Immature natural killer cell (primary cell): ENCODE measurements at regions not wholly inside any gene's neighbourhood (a gene's known extent, or its start where the extent isn't known, plus 50 kb on each side); places are given as distances from the start of the nearest gene placed in this dataset.
"Not testable (repeated sequence)": the region's sequence is repeated elsewhere in the genome, so short reads cannot be mapped to it uniquely, and the experiment has no call there.

ENCODE experiments used
- DNase-seq, 3 donors: peaks; one replicate each; pipeline ENCODE4 v3.0.0; 2022; ENCODE audit warnings: mixed read lengths in 1 of 3
- H3K27ac Mint-ChIP-seq, 6 donors: one replicate each; pipeline ENCODE4 v1.8.0; 2020; ENCODE audit warnings: mixed read lengths in 6 of 6, mild to moderate bottlenecking in 5 of 6, inconsistent platforms in 4 of 6, moderate library complexity in 3 of 6
- H3K27me3 Mint-ChIP-seq, 3 donors: one replicate each; pipeline ENCODE4 v1.8.0; 2020 to 2021; ENCODE audit warnings: low read depth in 3 of 3, mild to moderate bottlenecking in 3 of 3, mixed read lengths in 3 of 3, moderate library complexity in 3 of 3, inconsistent platforms in 1 of 3
- H3K36me3 Mint-ChIP-seq, 3 donors: one replicate each; pipeline ENCODE4 v1.8.0; 2020; ENCODE audit warnings: mixed read lengths in 3 of 3, inconsistent platforms in 2 of 3, mild to moderate bottlenecking in 2 of 3
- H3K4me1 Mint-ChIP-seq, 2 donors: one replicate each; pipeline ENCODE4 v1.8.0; 2020; ENCODE audit warnings: inconsistent platforms in 2 of 2, mild to moderate bottlenecking in 2 of 2, mixed read lengths in 2 of 2, moderate library complexity in 1 of 2
- H3K4me3 Mint-ChIP-seq, 5 donors: one replicate each; pipeline ENCODE4 v1.8.0; 2020; ENCODE audit warnings: mild to moderate bottlenecking in 5 of 5, mixed read lengths in 5 of 5, inconsistent platforms in 3 of 5, moderate library complexity in 3 of 5
- H3K9me3 Mint-ChIP-seq, 6 donors: one replicate each; pipeline ENCODE4 v1.8.0; 2020; ENCODE audit warnings: mild to moderate bottlenecking in 6 of 6, mixed read lengths in 6 of 6, inconsistent platforms in 4 of 6, moderate library complexity in 3 of 6

- not testable (repeated sequence) for DNase-seq, H3K27me3 Mint-ChIP-seq, H3K27ac Mint-ChIP-seq, H3K4me3 Mint-ChIP-seq, H3K9me3 Mint-ChIP-seq, H3K36me3 Mint-ChIP-seq, H3K4me1 Mint-ChIP-seq
Observed at GRCh38 chr7:76897007-76897406, 135.2 kb downstream of the SPDYE17 start.

- not testable (repeated sequence) for DNase-seq, H3K36me3 Mint-ChIP-seq, H3K27me3 Mint-ChIP-seq, H3K27ac Mint-ChIP-seq, H3K4me3 Mint-ChIP-seq, H3K4me1 Mint-ChIP-seq, H3K9me3 Mint-ChIP-seq
Observed at GRCh38 chr7:76895696-76896095, 136.5 kb downstream of the SPDYE17 start.

- not testable (repeated sequence) for H3K9me3 Mint-ChIP-seq, H3K27ac Mint-ChIP-seq, DNase-seq, H3K36me3 Mint-ChIP-seq, H3K27me3 Mint-ChIP-seq, H3K4me3 Mint-ChIP-seq, H3K4me1 Mint-ChIP-seq
Observed at GRCh38 chr7:76891771-76892170, 140.4 kb downstream of the SPDYE17 start.

GRCh38 chr7:76879733-76880288, 152.3 kb downstream of the SPDYE17 start:
- not testable (repeated sequence) for H3K27ac Mint-ChIP-seq, H3K4me1 Mint-ChIP-seq, H3K27me3 Mint-ChIP-seq, H3K36me3 Mint-ChIP-seq, H3K9me3 Mint-ChIP-seq, H3K4me3 Mint-ChIP-seq, DNase-seq

- not testable (repeated sequence) for H3K4me3 Mint-ChIP-seq, H3K27ac Mint-ChIP-seq
Observed at GRCh38 chr7:76875760-76876159, 156.4 kb downstream of the SPDYE17 start.

GRCh38 chr7:76870504-76870808, 161.7 kb downstream of the SPDYE17 start:
- H3K36me3 Mint-ChIP-seq, H3K27ac Mint-ChIP-seq, H3K4me1 Mint-ChIP-seq, H3K9me3 Mint-ChIP-seq, H3K4me3 Mint-ChIP-seq, DNase-seq, H3K27me3 Mint-ChIP-seq: not testable (repeated sequence)

More at GRCh38 chr7:76875760-76876159, 156.4 kb downstream of the SPDYE17 start:
- H3K27me3 Mint-ChIP-seq, H3K9me3 Mint-ChIP-seq, H3K36me3 Mint-ChIP-seq, H3K4me1 Mint-ChIP-seq, DNase-seq: not testable (repeated sequence)

GRCh38 chr7:76867364-76867889, 164.7 kb downstream of the SPDYE17 start:
- not testable (repeated sequence) for H3K9me3 Mint-ChIP-seq, H3K36me3 Mint-ChIP-seq, H3K4me3 Mint-ChIP-seq, DNase-seq, H3K4me1 Mint-ChIP-seq, H3K27ac Mint-ChIP-seq
- peaks cover 0 to 10% (median 2%) of the 10 kb centered on the region in 3 donors for H3K27me3 Mint-ChIP-seq

GRCh38 chr7:76863150-76863773, 168.9 kb downstream of the SPDYE17 start:
- H3K36me3 Mint-ChIP-seq, H3K4me1 Mint-ChIP-seq, H3K4me3 Mint-ChIP-seq, H3K27me3 Mint-ChIP-seq, H3K9me3 Mint-ChIP-seq, DNase-seq, H3K27ac Mint-ChIP-seq: not testable (repeated sequence)

- not testable (repeated sequence) for H3K36me3 Mint-ChIP-seq, DNase-seq, H3K4me3 Mint-ChIP-seq, H3K9me3 Mint-ChIP-seq, H3K27ac Mint-ChIP-seq, H3K4me1 Mint-ChIP-seq, H3K27me3 Mint-ChIP-seq
Observed at GRCh38 chr7:76862241-76862640, 169.9 kb downstream of the SPDYE17 start.

- H3K4me3 Mint-ChIP-seq, DNase-seq, H3K36me3 Mint-ChIP-seq, H3K9me3 Mint-ChIP-seq, H3K4me1 Mint-ChIP-seq, H3K27ac Mint-ChIP-seq: not testable (repeated sequence)
- H3K27me3 Mint-ChIP-seq, result peaks cover 1 to 10% (median 4%) of the 10 kb centered on the region in 3 donors
Observed at GRCh38 chr7:76859933-76860332, 172.2 kb downstream of the SPDYE17 start.

- H3K36me3 Mint-ChIP-seq, H3K4me3 Mint-ChIP-seq, H3K27me3 Mint-ChIP-seq, H3K27ac Mint-ChIP-seq, H3K9me3 Mint-ChIP-seq, H3K4me1 Mint-ChIP-seq, DNase-seq: not testable (repeated sequence)
Observed at GRCh38 chr7:76854631-76855030, 177.5 kb downstream of the SPDYE17 start.

GRCh38 chr7:76852787-76853584, 179.2 kb downstream of the SPDYE17 start:
- not testable (repeated sequence) for DNase-seq, H3K4me3 Mint-ChIP-seq, H3K4me1 Mint-ChIP-seq, H3K9me3 Mint-ChIP-seq, H3K36me3 Mint-ChIP-seq, H3K27me3 Mint-ChIP-seq, H3K27ac Mint-ChIP-seq

- not testable (repeated sequence) for DNase-seq, H3K9me3 Mint-ChIP-seq, H3K27ac Mint-ChIP-seq, H3K4me1 Mint-ChIP-seq, H3K36me3 Mint-ChIP-seq, H3K4me3 Mint-ChIP-seq
- peaks cover 0 to 11% (median 4%) of the 10 kb centered on the region in 3 donors for H3K27me3 Mint-ChIP-seq
Observed at GRCh38 chr7:76852362-76852761, 179.8 kb downstream of the SPDYE17 start.

GRCh38 chr7:76851617-76852016, 180.5 kb downstream of the SPDYE17 start:
- H3K36me3 Mint-ChIP-seq, H3K27ac Mint-ChIP-seq, H3K9me3 Mint-ChIP-seq, H3K4me1 Mint-ChIP-seq, DNase-seq, H3K4me3 Mint-ChIP-seq: not testable (repeated sequence)
- peaks cover 0 to 11% (median 4%) of the 10 kb centered on the region in 3 donors for H3K27me3 Mint-ChIP-seq
